Activated CD8-positive, alpha-beta memory T cell treated with anti-CD3 and anti-CD28 coated beads, Interleukin-2, amount 50 U/mL, for 48 hours (primary cell): ENCODE measurements at regions not wholly inside any gene's neighbourhood (a gene's known extent, or its start where the extent isn't known, plus 50 kb on each side); places are given as distances from the start of the nearest gene placed in this dataset.

ENCODE experiments used
- DNase-seq: peaks from one replicate; pipeline ENCODE4 v3.0.0-alpha.2; 2020

GRCh38 chr13:105240371-105240770, 1295.1 kb downstream of the EFNB2 start:
- no peak for DNase-seq

DNA sequence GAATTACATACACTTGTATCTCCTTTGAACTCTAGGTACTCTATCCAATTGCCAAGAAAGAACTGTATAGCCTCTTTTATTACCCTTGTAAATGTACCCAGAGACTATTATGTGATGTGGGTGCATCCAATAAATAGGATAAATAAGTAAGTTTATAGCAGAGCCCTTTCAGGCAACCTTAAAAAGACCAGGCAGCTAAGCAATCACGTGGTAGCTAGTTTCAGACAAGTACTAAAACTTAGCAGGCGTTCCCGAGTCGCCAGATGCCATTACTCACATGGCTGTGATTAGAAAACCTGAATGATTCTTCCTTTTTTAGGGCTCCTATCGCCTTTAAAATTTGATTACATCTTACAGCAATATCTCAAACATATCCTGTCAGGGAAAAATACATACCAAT, 1303.0 kb downstream of the EFNB2 start:
- no peak for DNase-seq

- DNase-seq: no peak
These were observed 1303.5 kb downstream of the EFNB2 start for GRCh38 chr13:105232006-105232405.

GRCh38 chr13:105231579-105231978, 1303.9 kb downstream of the EFNB2 start:
- DNase-seq: no peak

DNA sequence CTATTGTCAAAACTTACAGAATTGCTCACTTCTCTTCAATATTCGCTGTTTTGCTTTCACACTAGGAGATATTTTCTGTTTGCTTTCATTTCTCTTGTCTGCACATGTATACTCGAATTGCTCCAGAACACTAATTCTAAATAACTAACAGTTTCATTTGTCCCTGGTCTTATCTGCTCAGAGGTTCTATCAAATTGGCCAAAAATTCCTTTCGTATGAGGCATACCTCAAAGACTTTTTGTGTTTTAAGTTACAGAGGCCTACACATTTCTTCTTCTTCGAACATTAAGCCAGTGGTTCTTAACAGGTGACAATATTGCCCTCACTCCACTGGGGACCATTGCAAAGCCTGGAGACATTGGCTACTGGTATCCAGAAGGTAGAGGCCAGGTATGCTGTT, 1314.6 kb downstream of the EFNB2 start:
- no peak for DNase-seq

DNA sequence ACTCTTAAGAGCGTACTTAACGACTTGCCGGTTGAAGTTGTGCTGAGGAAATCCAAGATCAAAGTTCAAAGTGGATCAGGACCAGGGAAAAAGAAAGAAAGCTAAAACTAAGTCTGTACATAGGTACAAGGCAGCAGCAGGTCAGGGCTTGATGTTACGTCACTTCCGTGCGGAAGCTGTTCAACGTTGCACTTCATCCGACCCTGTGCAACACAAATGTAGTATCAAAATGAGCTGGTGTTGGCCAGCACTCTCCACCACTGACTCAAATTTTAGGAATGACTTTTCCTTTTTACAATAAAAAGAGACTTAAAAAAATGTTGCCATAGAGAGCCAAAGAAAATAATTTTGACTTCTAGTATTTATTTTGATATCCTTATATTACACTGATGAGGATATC, 1315.4 kb downstream of the EFNB2 start:
- no peak for DNase-seq

DNA sequence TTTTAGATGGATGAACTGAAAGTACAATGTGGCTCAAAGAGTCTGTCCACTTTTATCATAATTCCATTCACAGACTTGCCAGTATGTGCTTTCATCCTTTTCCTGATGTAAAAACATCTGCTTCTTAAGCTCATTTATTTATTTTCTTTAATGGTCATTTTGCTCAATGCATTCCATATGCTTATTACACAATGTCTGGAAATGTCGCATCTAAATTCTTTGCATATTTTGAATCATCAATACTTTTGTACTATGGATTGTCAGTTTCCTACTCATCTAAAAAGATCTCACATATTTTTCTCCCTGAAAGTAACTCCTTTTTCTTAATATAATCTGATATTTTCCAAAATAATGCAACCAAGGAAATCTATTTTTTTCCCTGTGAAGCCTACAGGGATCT, 1315.8 kb downstream of the EFNB2 start:
- DNase-seq: no peak

GRCh38 chr13:105213512-105213911, 1322.0 kb downstream of the EFNB2 start:
- no peak for DNase-seq

DNA sequence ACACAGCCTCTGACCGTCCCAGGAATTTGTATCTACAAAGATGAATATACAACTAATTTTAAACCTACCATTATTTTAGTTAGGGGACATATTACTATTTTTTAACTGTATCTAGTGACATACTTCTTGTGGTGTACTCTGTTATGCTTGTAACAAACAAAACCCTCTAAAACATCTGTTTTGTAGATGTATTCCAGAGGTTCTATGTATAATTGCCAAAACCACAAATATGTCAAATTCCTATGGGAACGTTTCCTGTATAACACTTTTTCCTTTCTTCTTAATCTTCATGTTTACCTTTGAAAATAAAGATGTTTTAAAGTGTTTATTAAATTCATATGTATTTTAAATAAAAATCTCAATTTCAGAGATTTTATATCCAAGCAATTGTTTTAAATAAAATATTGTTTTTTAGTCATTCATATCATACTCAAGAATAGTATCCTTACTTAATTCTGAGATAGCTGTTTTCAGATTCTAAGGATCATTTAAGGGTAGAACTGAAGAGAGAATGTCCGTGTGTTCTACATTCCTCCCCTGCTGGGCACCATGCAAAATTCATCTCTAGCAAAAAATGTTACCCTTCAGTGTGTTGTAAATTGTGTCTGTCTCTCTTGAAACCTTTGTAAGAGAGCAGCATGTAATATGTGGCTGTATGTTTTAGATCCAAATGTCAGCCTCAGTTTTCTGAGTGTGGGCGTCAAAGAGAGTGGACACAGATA, 1327.7 kb downstream of the EFNB2 start:
- DNase-seq: no peak

- no peak for DNase-seq
These were observed 1333.1 kb downstream of the EFNB2 start for GRCh38 chr13:105202354-105202753.

DNA sequence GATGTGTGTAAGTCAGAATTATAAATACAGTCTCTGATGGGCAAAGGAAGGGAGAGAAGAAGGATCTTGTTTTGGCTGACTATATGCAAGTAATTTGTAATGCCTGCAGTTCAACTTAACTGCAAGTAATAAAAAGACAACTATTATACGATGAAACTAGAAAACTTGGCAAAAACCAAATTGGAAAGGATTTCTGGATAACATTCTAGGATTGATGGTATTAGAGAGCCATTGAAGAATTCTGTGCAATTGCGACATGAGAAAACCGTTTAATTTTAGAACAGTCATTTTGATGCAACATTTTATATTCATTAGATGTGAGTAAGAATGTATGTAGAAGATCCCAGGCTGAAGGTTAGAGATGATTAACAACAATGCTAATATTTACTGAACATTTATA, 1334.1 kb downstream of the EFNB2 start:
- no peak for DNase-seq

- DNase-seq: no peak
These were observed 1335.3 kb downstream of the EFNB2 start for GRCh38 chr13:105200181-105200580.

DNA sequence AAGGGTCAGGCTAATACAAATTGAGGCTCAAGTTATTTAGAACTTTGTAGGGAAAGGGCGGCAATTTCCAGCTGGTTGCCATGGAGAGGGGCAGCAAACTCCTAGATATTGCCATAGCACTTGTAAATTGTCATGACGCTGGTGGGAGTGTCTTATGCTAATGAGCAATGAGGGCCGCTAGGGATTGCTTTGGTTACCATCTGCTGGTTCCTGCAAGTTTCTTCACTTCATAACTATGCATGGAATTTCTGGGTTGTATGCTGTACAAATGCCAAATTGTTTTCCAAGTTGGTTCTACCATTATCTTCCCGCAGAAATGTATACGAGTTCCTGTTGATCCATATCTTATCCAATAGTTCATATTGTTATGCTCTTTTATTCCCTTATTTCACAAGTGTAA, 1339.4 kb downstream of the EFNB2 start:
- no peak for DNase-seq

- no peak for DNase-seq
These were observed 1342.4 kb downstream of the EFNB2 start for GRCh38 chr13:105193026-105193425.

GRCh38 chr13:105184201-105184600, 1351.3 kb downstream of the EFNB2 start:
- no peak for DNase-seq

DNA sequence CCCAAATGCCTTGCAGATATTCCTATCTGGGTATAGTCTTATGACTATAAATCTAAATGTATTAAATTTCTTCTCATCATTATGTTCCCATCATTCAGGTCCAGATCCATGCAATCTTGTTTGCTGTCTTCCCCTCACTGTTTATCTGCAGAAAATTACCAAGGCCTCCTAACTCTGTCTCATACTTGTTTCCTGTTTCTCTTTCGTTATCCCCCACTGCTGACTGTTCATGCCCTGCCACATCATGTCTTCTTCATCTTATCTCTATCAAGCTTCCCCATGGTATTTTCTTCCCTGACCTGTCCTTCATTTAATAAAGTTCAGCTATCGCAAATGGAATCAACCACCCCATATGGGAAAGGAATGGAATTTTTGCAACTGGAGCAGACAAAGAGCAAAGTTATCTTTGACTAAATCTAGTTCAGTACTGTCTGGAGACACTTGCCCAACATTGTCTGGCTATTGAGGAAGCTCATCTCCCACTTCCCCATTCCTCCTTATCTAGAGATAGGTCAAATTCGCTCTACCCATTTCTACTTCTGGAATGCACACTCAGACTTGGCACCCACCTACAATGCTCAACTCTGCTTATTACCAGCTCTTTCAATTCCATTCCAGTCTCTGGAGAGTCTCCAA, 1358.1 kb downstream of the EFNB2 start:
- DNase-seq: no peak

GRCh38 chr13:105170438-105170837, 1365.0 kb downstream of the EFNB2 start:
- no peak for DNase-seq

- no peak for DNase-seq
These were observed 1367.2 kb downstream of the EFNB2 start for GRCh38 chr13:105168295-105168694.

- DNase-seq: no peak
These were observed 1368.1 kb downstream of the EFNB2 start for GRCh38 chr13:105167385-105167784.

- no peak for DNase-seq
These were observed 1369.9 kb downstream of the EFNB2 start for GRCh38 chr13:105165449-105166125.

- DNase-seq: no peak
These were observed 1375.6 kb downstream of the EFNB2 start for GRCh38 chr13:105159841-105160240.

DNA sequence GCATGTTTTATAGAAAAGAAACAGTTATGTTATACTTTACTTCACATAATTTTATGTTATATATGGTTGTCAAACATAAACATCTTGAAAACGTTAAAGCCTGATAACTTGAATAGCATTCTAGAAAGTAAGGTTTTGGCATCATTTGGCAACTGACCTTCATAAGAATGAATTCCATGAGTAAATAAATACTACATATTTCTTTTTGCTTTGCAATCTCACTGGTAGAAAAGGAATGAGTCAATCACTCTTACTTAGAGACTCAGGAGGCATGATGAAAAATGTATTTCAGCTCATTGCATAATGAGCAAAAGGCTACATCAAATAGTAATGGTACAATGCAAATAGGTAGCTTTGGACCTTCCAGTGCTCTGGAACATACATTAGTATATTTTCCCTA, 1381.9 kb downstream of the EFNB2 start:
- no peak for DNase-seq

DNA sequence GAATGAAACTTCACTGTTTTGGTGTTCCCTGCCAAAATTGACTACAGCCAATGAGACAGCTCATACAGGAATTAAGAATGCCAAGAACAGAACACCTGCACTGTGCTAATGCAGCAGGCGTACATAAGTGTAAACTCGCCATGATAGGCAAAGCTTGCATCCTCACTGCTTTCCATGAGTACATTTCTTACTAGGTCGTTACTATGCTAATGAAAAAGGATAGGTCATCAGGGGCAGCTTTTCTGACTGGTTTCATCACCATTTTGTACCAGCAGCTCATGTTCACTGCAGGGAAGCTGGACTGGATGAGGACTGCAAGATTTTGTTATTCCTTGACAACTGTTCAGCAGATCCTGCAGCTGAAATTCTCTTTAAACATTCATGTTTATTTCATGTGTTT, 1383.8 kb downstream of the EFNB2 start:
- DNase-seq: no peak

DNA sequence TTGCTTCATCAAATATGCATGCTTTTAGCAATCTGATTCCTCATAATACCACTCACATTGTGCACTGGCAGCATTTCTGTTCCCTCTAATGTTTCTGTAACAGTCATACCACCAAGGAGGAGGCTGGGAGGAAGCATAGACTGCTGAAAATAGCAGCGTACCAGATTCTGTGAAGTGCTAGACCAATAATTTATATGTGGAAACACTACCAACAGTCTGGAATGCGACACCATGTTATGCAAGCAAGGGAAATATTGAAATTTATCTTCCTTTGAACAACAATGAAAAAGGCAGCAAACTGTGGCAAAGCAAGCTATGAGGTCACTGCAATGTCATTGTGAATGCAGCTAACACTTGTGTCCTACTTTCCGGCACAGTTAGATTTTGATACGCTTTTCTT, 1388.0 kb downstream of the EFNB2 start:
- no peak for DNase-seq
